Mononuclear cell (primary cell): ENCODE measurements at regions not wholly inside any gene's neighbourhood (a gene's known extent, or its start where the extent isn't known, plus 50 kb on each side); places are given as distances from the start of the nearest gene placed in this dataset.

Experiments used
- H3K27me3 ChIP-seq: 2 replicates; pipeline ENCODE4 v1.6.0; 2011; ENCODE audit warnings: low read length, control low read depth; ENCODE audit not compliant: insufficient read depth
- H3K4me1 ChIP-seq: 2 replicates; pipeline ENCODE4 v1.5.1; 2011; ENCODE audit warnings: mild to moderate bottlenecking, low read length, control low read depth; ENCODE audit not compliant: insufficient read depth
- H3K4me3 ChIP-seq: 2 replicates; pipeline ENCODE4 v1.5.1; 2011; ENCODE audit warnings: mild to moderate bottlenecking, low read length, moderate library complexity
- H3K9me3 ChIP-seq: 2 replicates; pipeline ENCODE4 v1.5.1; 2011; ENCODE audit warnings: low read depth, mild to moderate bottlenecking, control low read depth, low read length

- Histone ChIP-seq H3K4me3 (no peak overlapping the region), H3K27me3 (peaks cover 21% of the 10 kb centered on the region), H3K9me3 (no peaks in the 10 kb centered on the region), H3K4me1 (no peaks in the 10 kb centered on the region)
Measured at GRCh38 chr9:90368241-90368640, 274.4 kb downstream of the DIRAS2 start.

GRCh38 chr9:90368928-90369327 lies 273.7 kb downstream of the DIRAS2 start:
- Histone ChIP-seq H3K4me3 (no peak overlapping the region), H3K4me1 (no peaks in the 10 kb centered on the region), H3K9me3 (no peaks in the 10 kb centered on the region), H3K27me3 (peaks cover 20% of the 10 kb centered on the region)

- H3K4me3 ChIP-seq = no peak overlapping the region
- no peaks in the 10 kb centered on the region for H3K9me3 ChIP-seq
- H3K27me3 ChIP-seq = peaks cover 7% of the 10 kb centered on the region
Measured at GRCh38 chr9:90379771-90380170, 262.9 kb downstream of the DIRAS2 start.

GRCh38 chr9:90385146-90385545 lies 257.5 kb downstream of the DIRAS2 start:
- no peaks in the 10 kb centered on the region for H3K9me3 ChIP-seq
- peaks cover 3% of the 10 kb centered on the region for H3K27me3 ChIP-seq
- H3K4me1 ChIP-seq = no peaks in the 10 kb centered on the region
- no peak overlapping the region for H3K4me3 ChIP-seq

More at GRCh38 chr9:90379771-90380170, 262.9 kb downstream of the DIRAS2 start:
- H3K4me1 ChIP-seq = no peaks in the 10 kb centered on the region

GRCh38 chr9:90393365-90394152 lies 249.1 kb downstream of the DIRAS2 start:
- H3K4me1 ChIP-seq = no peaks in the 10 kb centered on the region
- no peaks in the 10 kb centered on the region for H3K9me3 ChIP-seq
- no peak overlapping the region for H3K4me3 ChIP-seq
- no peaks in the 10 kb centered on the region for H3K27me3 ChIP-seq

GRCh38 chr9:90394871-90395270 lies 247.8 kb downstream of the DIRAS2 start:
- Histone ChIP-seq H3K4me3 (no peak overlapping the region), H3K4me1 (no peaks in the 10 kb centered on the region), H3K9me3 (no peaks in the 10 kb centered on the region), H3K27me3 (no peaks in the 10 kb centered on the region)

GRCh38 chr9:90400091-90400490 lies 242.5 kb downstream of the DIRAS2 start:
- Histone ChIP-seq H3K4me1 (no peaks in the 10 kb centered on the region), H3K9me3 (no peaks in the 10 kb centered on the region), H3K27me3 (peaks cover 2% of the 10 kb centered on the region), H3K4me3 (no peak overlapping the region)

GRCh38 chr9:90408659-90409058 lies 234.0 kb downstream of the DIRAS2 start:
- no peaks in the 10 kb centered on the region for H3K9me3 ChIP-seq
- no peak overlapping the region for H3K4me3 ChIP-seq
- H3K27me3 ChIP-seq = peaks cover 6% of the 10 kb centered on the region
- no peaks in the 10 kb centered on the region for H3K4me1 ChIP-seq

GRCh38 chr9:90419221-90419851 lies 223.3 kb downstream of the DIRAS2 start:
- Histone ChIP-seq H3K4me1 (no peaks in the 10 kb centered on the region), H3K4me3 (no peak overlapping the region), H3K9me3 (no peaks in the 10 kb centered on the region), H3K27me3 (no peaks in the 10 kb centered on the region)

- H3K27me3 ChIP-seq = peaks cover 3% of the 10 kb centered on the region
- H3K9me3 ChIP-seq = no peaks in the 10 kb centered on the region
- H3K4me3 ChIP-seq = no peak overlapping the region
- H3K4me1 ChIP-seq = no peaks in the 10 kb centered on the region
Measured at GRCh38 chr9:90420211-90420610, 222.4 kb downstream of the DIRAS2 start.

GRCh38 chr9:90420768-90421513 lies 221.7 kb downstream of the DIRAS2 start:
- Histone ChIP-seq H3K9me3 (no peaks in the 10 kb centered on the region), H3K4me1 (no peaks in the 10 kb centered on the region), H3K4me3 (no peak overlapping the region), H3K27me3 (peaks cover 3% of the 10 kb centered on the region)

- Histone ChIP-seq H3K4me1 (no peaks in the 10 kb centered on the region), H3K4me3 (no peak overlapping the region), H3K9me3 (no peaks in the 10 kb centered on the region), H3K27me3 (peaks cover 3% of the 10 kb centered on the region)
Measured at GRCh38 chr9:90421786-90422185, 220.8 kb downstream of the DIRAS2 start.

GRCh38 chr9:90423661-90424193 lies 218.9 kb downstream of the DIRAS2 start:
- Histone ChIP-seq H3K9me3 (no peaks in the 10 kb centered on the region), H3K4me1 (no peaks in the 10 kb centered on the region), H3K4me3 (no peak overlapping the region), H3K27me3 (peaks cover 3% of the 10 kb centered on the region)

- Histone ChIP-seq H3K9me3 (no peaks in the 10 kb centered on the region), H3K4me3 (no peak overlapping the region), H3K4me1 (no peaks in the 10 kb centered on the region), H3K27me3 (peaks cover 6% of the 10 kb centered on the region)
Measured at GRCh38 chr9:90428517-90428916, 214.1 kb downstream of the DIRAS2 start.

GRCh38 chr9:90432951-90433350 lies 209.7 kb downstream of the DIRAS2 start:
- H3K27me3 ChIP-seq = peaks cover 13% of the 10 kb centered on the region
- H3K4me1 ChIP-seq = no peaks in the 10 kb centered on the region
- H3K4me3 ChIP-seq = no peak overlapping the region
- H3K9me3 ChIP-seq = no peaks in the 10 kb centered on the region
